OCI-LY3 (cell line): ENCODE measurements at regions not wholly inside any gene's neighbourhood (a gene's known extent, or its start where the extent isn't known, plus 50 kb on each side); places are given as distances from the start of the nearest gene placed in this dataset.

Source experiments
- H2AFZ ChIP-seq: fragments of 200-600, 300-600 bp; shearing (Covaris generic); 2 replicates; pipeline ENCODE4 v1.6.0; 2014; ENCODE audit warnings: antibody characterized with exemption, low read depth, low read length
- H3K27ac ChIP-seq: fragments of 200-600, 300-600 bp; sonication (generic); 2 replicates; pipeline ENCODE4 v1.5.1; 2014; ENCODE audit warnings: mild to moderate bottlenecking, low read length, moderate library complexity, mixed read lengths
- H3K27me3 ChIP-seq: fragments of 200-600, 300-600 bp; sonication (generic); 2 replicates; pipeline ENCODE4 v1.6.1; 2014; ENCODE audit warnings: low read depth, low read length, mixed read lengths
- H3K36me3 ChIP-seq: fragments of 200-600, 300-600 bp; sonication (generic); replicated peaks from 2 replicates; pipeline ENCODE3; 2014; ENCODE audit warnings: low read depth, low read length, mixed read lengths
- H3K4me1 ChIP-seq: fragments of 300-600, 200-600 bp; sonication (generic); 2 replicates; pipeline ENCODE4 v1.6.1; 2014; ENCODE audit warnings: low read length, mixed read lengths
- H3K4me2 ChIP-seq: fragments of 200-600, 300-600 bp; sonication (generic); 2 replicates; pipeline ENCODE4 v1.6.1; 2014; ENCODE audit warnings: low read length, mixed read lengths
- H3K4me3 ChIP-seq: fragments of 300-600, 200-600 bp; sonication (generic); 2 replicates; pipeline ENCODE4 v1.5.1; 2014; ENCODE audit warnings: antibody characterized with exemption, mild to moderate bottlenecking, low read length, moderate library complexity
- H3K79me2 ChIP-seq: fragments of 300-600, 200-600 bp; shearing (Covaris generic); 2 replicates; pipeline ENCODE4 v1.6.1; 2014; ENCODE audit warnings: mild to moderate bottlenecking, low read length, mixed read lengths
- H3K9ac ChIP-seq: fragments of 300-600, 200-600 bp; shearing (Covaris generic); 2 replicates; pipeline ENCODE4 v1.6.0; 2014; ENCODE audit warnings: mild to moderate bottlenecking, low read length, moderate library complexity
- H3K9me3 ChIP-seq: fragments of 200-600, 300-600 bp; shearing (Covaris generic); 2 replicates; pipeline ENCODE4 v1.6.1; 2014; ENCODE audit warnings: low read length, mixed read lengths; ENCODE audit not compliant: insufficient read depth
- H4K20me1 ChIP-seq: fragments of 200-600, 300-600 bp; sonication (generic); 2 replicates; pipeline ENCODE4 v1.6.1; 2016; ENCODE audit warnings: low read length, mixed read lengths; ENCODE audit not compliant: insufficient read depth
- EZH2phosphoT487 ChIP-seq: fragments of 200-600 bp; shearing (Covaris generic); IDR thresholded peaks from 2 replicates; pipeline ENCODE4 v1.6.1; 2018; ENCODE audit warnings: antibody characterized with exemption, mixed run types, low read depth
- TF ChIP-seq, protein P1 (sequence below): fragments of 200-600, 300-600 bp; sonication (generic); IDR thresholded peaks from 2 replicates; pipeline ENCODE4 v1.5.1; 2014; ENCODE audit warnings: antibody characterized with exemption, low read length, low read depth

DNA sequence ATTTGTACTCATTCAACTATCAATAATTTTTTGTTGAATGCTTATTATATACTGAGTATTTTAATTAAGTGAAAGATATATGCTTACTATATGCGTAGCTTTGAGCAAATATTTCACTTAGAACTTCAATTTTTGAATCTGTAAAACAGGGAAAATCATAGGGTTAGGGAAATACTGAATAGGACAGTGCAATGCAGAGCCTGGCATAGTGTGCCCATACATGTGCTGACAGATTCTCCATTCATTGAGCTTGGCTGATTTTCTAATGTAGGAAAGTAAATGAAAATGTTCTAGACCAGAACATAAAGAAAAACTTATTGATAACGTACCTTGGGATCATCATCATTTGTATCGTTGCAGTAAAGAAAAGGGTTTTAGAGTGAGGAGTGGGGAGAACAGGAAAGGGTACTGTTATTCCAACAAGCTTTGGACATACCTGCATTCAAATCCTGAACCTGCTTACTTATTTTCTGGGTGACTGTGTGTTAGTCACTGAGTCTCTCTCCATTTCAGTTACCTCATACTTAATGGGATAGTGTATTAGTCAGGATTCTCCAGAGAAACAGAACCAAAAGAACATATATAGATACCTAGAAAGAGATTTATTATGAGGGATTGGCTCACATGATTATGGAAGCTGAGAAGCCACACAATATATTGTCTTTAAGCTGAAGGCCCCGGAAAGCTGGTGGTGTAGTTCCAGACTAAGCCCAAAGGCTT, 436.4 kb downstream of the ADAMTS20 start:
- Histone ChIP-seq H3K9ac (no peak overlapping the region), H3K79me2 (no peaks in the 10 kb centered on the region), H3K36me3 (no peaks in the 10 kb centered on the region), H3K27me3 (no peaks in the 10 kb centered on the region), H3K27ac (no peak overlapping the region), H3K9me3 (no peaks in the 10 kb centered on the region), H3K4me3 (no peak overlapping the region), H3K4me1 (peaks cover 33% of the 10 kb centered on the region), H2AFZ (no peak overlapping the region), H4K20me1 (no peaks in the 10 kb centered on the region), H3K4me2 (no peak overlapping the region)
- TF ChIP-seq, protein P1, sequence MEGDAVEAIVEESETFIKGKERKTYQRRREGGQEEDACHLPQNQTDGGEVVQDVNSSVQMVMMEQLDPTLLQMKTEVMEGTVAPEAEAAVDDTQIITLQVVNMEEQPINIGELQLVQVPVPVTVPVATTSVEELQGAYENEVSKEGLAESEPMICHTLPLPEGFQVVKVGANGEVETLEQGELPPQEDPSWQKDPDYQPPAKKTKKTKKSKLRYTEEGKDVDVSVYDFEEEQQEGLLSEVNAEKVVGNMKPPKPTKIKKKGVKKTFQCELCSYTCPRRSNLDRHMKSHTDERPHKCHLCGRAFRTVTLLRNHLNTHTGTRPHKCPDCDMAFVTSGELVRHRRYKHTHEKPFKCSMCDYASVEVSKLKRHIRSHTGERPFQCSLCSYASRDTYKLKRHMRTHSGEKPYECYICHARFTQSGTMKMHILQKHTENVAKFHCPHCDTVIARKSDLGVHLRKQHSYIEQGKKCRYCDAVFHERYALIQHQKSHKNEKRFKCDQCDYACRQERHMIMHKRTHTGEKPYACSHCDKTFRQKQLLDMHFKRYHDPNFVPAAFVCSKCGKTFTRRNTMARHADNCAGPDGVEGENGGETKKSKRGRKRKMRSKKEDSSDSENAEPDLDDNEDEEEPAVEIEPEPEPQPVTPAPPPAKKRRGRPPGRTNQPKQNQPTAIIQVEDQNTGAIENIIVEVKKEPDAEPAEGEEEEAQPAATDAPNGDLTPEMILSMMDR, result no peak
- TF ChIP-seq EZH2phosphoT487, result no peak

DNA sequence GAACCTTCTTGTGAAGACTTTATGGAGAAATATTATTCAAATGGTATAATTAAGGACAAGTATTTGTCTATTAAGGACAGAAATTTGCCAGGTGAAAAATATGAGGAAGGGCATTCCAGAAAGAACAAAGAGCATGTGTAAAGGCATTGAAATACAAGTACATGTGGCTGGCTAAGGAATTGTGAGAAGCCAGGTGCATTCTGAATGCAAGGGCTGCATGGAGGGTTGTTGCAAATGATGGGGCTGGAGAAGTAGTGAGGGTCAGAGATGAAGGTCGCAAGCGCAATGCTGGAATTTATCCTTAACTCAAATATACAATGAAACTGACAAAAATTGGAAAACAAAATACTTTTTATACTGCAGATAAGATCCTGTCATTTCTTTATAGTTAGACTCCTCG, 437.7 kb downstream of the ADAMTS20 start:
- Histone ChIP-seq H3K79me2 (no peaks in the 10 kb centered on the region), H2AFZ (no peak overlapping the region), H3K4me2 (no peak overlapping the region), H3K9ac (no peak overlapping the region), H3K27ac (no peak overlapping the region), H4K20me1 (no peaks in the 10 kb centered on the region), H3K9me3 (no peaks in the 10 kb centered on the region), H3K36me3 (no peaks in the 10 kb centered on the region), H3K27me3 (no peaks in the 10 kb centered on the region), H3K4me3 (no peak overlapping the region), H3K4me1 (peaks cover 33% of the 10 kb centered on the region)
- no peak for TF ChIP-seq EZH2phosphoT487
- TF ChIP-seq, protein P1, result no peak

DNA sequence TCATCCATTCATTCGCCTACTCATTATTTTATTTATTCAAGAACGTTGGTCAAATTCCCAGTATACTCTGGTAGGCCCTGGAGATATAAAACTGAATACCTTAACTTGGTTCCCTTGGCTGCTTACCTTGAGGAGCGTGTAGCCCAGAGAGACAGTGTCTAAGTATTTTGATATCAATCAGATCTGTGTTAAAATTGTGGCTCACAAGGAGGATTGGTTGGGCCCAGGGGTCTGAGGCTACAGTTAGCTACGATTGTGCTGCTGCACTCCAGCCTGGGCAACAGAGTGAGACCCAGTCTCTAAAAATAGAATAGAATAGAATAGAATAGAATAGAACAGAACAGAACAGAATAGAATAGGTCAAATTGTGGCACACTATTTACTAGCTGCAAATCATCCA, 438.4 kb downstream of the ADAMTS20 start:
- no peaks in the 10 kb centered on the region for H3K27me3 ChIP-seq
- H3K9ac ChIP-seq, result no peak overlapping the region
- no peaks in the 10 kb centered on the region for H3K36me3 ChIP-seq
- no peak overlapping the region for H3K4me3 ChIP-seq
- H3K27ac ChIP-seq, result no peak overlapping the region
- no peaks in the 10 kb centered on the region for H3K79me2 ChIP-seq
- H3K4me1 ChIP-seq, result peaks cover 33% of the 10 kb centered on the region
- no peak overlapping the region for H3K4me2 ChIP-seq
- no peaks in the 10 kb centered on the region for H4K20me1 ChIP-seq
- no peak overlapping the region for H2AFZ ChIP-seq
- H3K9me3 ChIP-seq, result no peaks in the 10 kb centered on the region
- TF ChIP-seq, protein P1, result no peak
- no peak for TF ChIP-seq EZH2phosphoT487

DNA sequence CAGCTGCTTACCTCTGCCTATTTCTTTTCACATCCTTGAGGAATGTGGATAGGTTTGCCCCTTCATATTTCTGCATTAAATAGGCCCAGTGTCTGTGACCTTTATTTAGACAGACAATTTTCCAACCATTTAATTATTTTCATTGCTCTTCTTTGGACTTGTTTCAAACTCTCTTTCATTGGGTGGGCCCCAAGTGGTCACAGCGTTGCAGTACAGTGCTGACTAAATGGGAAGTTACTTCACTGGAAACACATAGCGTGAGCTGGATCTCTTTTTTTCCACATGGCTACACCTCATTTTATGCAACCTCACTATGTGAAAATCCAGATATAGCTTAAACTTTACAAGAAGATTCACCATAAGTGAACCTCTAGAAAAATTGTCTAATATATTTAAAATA, 438.9 kb downstream of the ADAMTS20 start:
- no peaks in the 10 kb centered on the region for H3K36me3 ChIP-seq
- no peaks in the 10 kb centered on the region for H3K79me2 ChIP-seq
- H3K27ac ChIP-seq, result no peak overlapping the region
- peaks cover 33% of the 10 kb centered on the region for H3K4me1 ChIP-seq
- no peaks in the 10 kb centered on the region for H4K20me1 ChIP-seq
- H3K9ac ChIP-seq, result no peak overlapping the region
- H3K27me3 ChIP-seq, result no peaks in the 10 kb centered on the region
- TF ChIP-seq, protein P1, result no peak
- no peak for TF ChIP-seq EZH2phosphoT487
- H3K4me3 ChIP-seq, result no peak overlapping the region
- no peak overlapping the region for H2AFZ ChIP-seq
- no peak overlapping the region for H3K4me2 ChIP-seq
- no peaks in the 10 kb centered on the region for H3K9me3 ChIP-seq
